H1 (cell line): ENCODE measurements at regions not wholly inside any gene's neighbourhood (a gene's known extent, or its start where the extent isn't known, plus 50 kb on each side); places are given as distances from the start of the nearest gene placed in this dataset.

ENCODE experiments used
- BACH1 ChIP-seq: IDR thresholded peaks from 2 replicates; pipeline ENCODE4 v1.6.1; 2012; ENCODE audit warnings: low read length, improper control_type of control experiment
- EGR1 ChIP-seq: IDR thresholded peaks from 2 replicates; pipeline ENCODE4 v1.6.1; 2011; ENCODE audit warnings: low read depth, low read length, borderline replicate concordance
- FOSL1 ChIP-seq: IDR thresholded peaks from 2 replicates; pipeline ENCODE4 v1.6.1; 2011; ENCODE audit warnings: mild to moderate bottlenecking, low read depth, low read length, moderate library complexity; ENCODE audit not compliant: insufficient read depth
- HDAC2 ChIP-seq, 2 experiments: fragments of 300-600 bp in 1 of 2; sonication (generic) in 1 of 2; IDR thresholded peaks; 2 replicates each; pipeline ENCODE4 v1.6.1; 2011 to 2012; ENCODE audit warnings: low read depth in 2 of 2, low read length in 2 of 2, mild to moderate bottlenecking in 2 of 2, moderate library complexity in 2 of 2, borderline replicate concordance in 1 of 2, inconsistent platforms in 1 of 2
- HDAC6 ChIP-seq: IDR thresholded peaks from one replicate; pipeline ENCODE4 v1.7.1; 2012; ENCODE audit warnings: low read depth, mild to moderate bottlenecking, inconsistent platforms, low read length, moderate library complexity
- JUND ChIP-seq: IDR thresholded peaks from 2 replicates; pipeline ENCODE4 v1.6.1; 2011; ENCODE audit warnings: mild to moderate bottlenecking, improper control_type of control experiment, low read length
- KDM1A ChIP-seq: fragments of 200-600, 300-600 bp; sonication (generic); IDR thresholded peaks from 2 replicates; pipeline ENCODE4 v1.7.1; 2016; ENCODE audit warnings: mild to moderate bottlenecking, low read length, borderline replicate concordance
- NANOG ChIP-seq: IDR thresholded peaks from 2 replicates; pipeline ENCODE4 v1.6.1; 2011; ENCODE audit warnings: low read length, low read depth, mild to moderate bottlenecking, inconsistent platforms; ENCODE audit not compliant: insufficient read depth, poor library complexity, severe bottlenecking
- PHF8 ChIP-seq: fragments of 200-600 bp; sonication (generic); conservative IDR thresholded peaks from 2 replicates; pipeline ENCODE4 v1.7.1; 2012; ENCODE audit warnings: low read depth, mild to moderate bottlenecking, inconsistent platforms, low read length, moderate library complexity
- RAD21 ChIP-seq, 2 experiments: IDR thresholded peaks in 1 of 2; conservative IDR thresholded peaks in 1 of 2; 2 replicates each; pipeline ENCODE4 v1.6.1; 2011; ENCODE audit warnings: low read depth in 2 of 2, low read length in 2 of 2, improper control_type of control experiment in 1 of 2, inconsistent platforms in 1 of 2, mild to moderate bottlenecking in 1 of 2, moderate library complexity in 1 of 2
- RBBP5 ChIP-seq: IDR thresholded peaks from 2 replicates; pipeline ENCODE4 v1.7.1; 2012; ENCODE audit warnings: low read depth, mild to moderate bottlenecking, inconsistent platforms, low read length, moderate library complexity, borderline replicate concordance
- RFX5 ChIP-seq: IDR thresholded peaks from 2 replicates; pipeline ENCODE4 v1.6.1; 2011; ENCODE audit warnings: low read depth, low read length, improper control_type of control experiment, borderline replicate concordance
- RNF2 ChIP-seq: fragments of 200-900, 300-1000 bp; sonication (generic); IDR thresholded peaks from 2 replicates; pipeline ENCODE4 v1.7.1; 2016; ENCODE audit warnings: borderline replicate concordance, low read depth, mild to moderate bottlenecking, antibody characterized with exemption, low read length; ENCODE audit not compliant: poor library complexity, severe bottlenecking; ENCODE audit errors: missing control alignments
- SP1 ChIP-seq: IDR thresholded peaks from 2 replicates; pipeline ENCODE4 v1.6.1; 2011; ENCODE audit warnings: low read depth, low read length
- TCF12 ChIP-seq: IDR thresholded peaks from 2 replicates; pipeline ENCODE4 v1.6.1; 2011; ENCODE audit warnings: low read depth, mild to moderate bottlenecking, low read length
- TEAD4 ChIP-seq: IDR thresholded peaks from 2 replicates; pipeline ENCODE4 v1.6.1; 2012; ENCODE audit warnings: low read depth, low read length, inconsistent platforms, mixed read lengths

GRCh38 chr14:30006695-30007094, 79.0 kb upstream of the PRKD1 start (continued):
- no peak for TF ChIP-seq BACH1
- TF ChIP-seq KDM1A: no peak
- no peak for TF ChIP-seq RBBP5
- no peak for TF ChIP-seq EGR1
- no peak for TF ChIP-seq TCF12
- TF ChIP-seq HDAC6: no peak
- no peak for TF ChIP-seq SP1
- no peak for TF ChIP-seq FOSL1
- no peak for TF ChIP-seq RFX5
- no peak for TF ChIP-seq TEAD4
- no peak for TF ChIP-seq HDAC2 (IDR thresholded peaks at IDR 0.05; ENCODE audit: borderline replicate concordance in 1 of 2, low read depth in 2 of 2, low read length in 2 of 2)
- no peak for TF ChIP-seq RNF2
- no peak for TF ChIP-seq NANOG
- no peak for TF ChIP-seq JUND
- no peak for TF ChIP-seq RAD21 (IDR thresholded peaks at IDR 0.05 in 1 of 2, conservative IDR thresholded peaks at IDR 0.05 in 1 of 2; ENCODE audit: low read depth in 2 of 2, low read length in 2 of 2)
- TF ChIP-seq PHF8: no peak
